ENCODE measurements at regions not wholly inside any gene's neighbourhood (a gene's known extent, or its start where the extent isn't known, plus 50 kb on each side); places are given as distances from the start of the nearest gene placed in this dataset.

GRCh38 chr11:127269911-127270310, 269.3 kb upstream of the KIRREL3 start:
- no peak for TF ChIP-seq ZNF114 (CRISPR knock-in tag; IDR thresholded peaks at IDR 0.05)
- TF ChIP-seq, protein P1, sequence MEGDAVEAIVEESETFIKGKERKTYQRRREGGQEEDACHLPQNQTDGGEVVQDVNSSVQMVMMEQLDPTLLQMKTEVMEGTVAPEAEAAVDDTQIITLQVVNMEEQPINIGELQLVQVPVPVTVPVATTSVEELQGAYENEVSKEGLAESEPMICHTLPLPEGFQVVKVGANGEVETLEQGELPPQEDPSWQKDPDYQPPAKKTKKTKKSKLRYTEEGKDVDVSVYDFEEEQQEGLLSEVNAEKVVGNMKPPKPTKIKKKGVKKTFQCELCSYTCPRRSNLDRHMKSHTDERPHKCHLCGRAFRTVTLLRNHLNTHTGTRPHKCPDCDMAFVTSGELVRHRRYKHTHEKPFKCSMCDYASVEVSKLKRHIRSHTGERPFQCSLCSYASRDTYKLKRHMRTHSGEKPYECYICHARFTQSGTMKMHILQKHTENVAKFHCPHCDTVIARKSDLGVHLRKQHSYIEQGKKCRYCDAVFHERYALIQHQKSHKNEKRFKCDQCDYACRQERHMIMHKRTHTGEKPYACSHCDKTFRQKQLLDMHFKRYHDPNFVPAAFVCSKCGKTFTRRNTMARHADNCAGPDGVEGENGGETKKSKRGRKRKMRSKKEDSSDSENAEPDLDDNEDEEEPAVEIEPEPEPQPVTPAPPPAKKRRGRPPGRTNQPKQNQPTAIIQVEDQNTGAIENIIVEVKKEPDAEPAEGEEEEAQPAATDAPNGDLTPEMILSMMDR (conservative IDR thresholded peaks at IDR 0.05; ENCODE audit: low read depth in 2 of 2), result no peak
- no peak for TF ChIP-seq NANOG (IDR thresholded peaks at IDR 0.05; ENCODE audit: borderline replicate concordance)
- no peak for TF ChIP-seq REST (IDR thresholded peaks at IDR 0.05; ENCODE audit: unreplicated experiment)
- no peak for TF ChIP-seq ETS1 (IDR thresholded peaks at IDR 0.05)
- no peak for TF ChIP-seq ZNF462 (CRISPR knock-in tag; IDR thresholded peaks at IDR 0.05)
- no peak for TF ChIP-seq POLR2AphosphoS5 (IDR thresholded peaks at IDR 0.05; ENCODE audit: low read depth)
- no peak for TF ChIP-seq EZH2 (IDR thresholded peaks at IDR 0.05; ENCODE audit: low read depth, unreplicated experiment)
- TF ChIP-seq EZH2phosphoT487 (IDR thresholded peaks at IDR 0.05; ENCODE audit: unreplicated experiment), result no peak
- TF ChIP-seq JUNB (IDR thresholded peaks at IDR 0.05; ENCODE audit: unreplicated experiment), result no peak
- no peak for TF ChIP-seq STAT1 (IDR thresholded peaks at IDR 0.05; ENCODE audit: unreplicated experiment)
- no peak for TF ChIP-seq ZNF331 (CRISPR knock-in tag; IDR thresholded peaks at IDR 0.05; ENCODE audit: low read depth)
- no peak for TF ChIP-seq CREB1 (CRISPR knock-in tag; IDR thresholded peaks at IDR 0.05; ENCODE audit: low read depth)
- Mint-ChIP-seq H3K27ac (no peak overlapping the region), H3K27me3 (ENCODE audit: insufficient read depth, low read depth, poor library complexity) (no peaks in the 10 kb centered on the region), H3K36me3 (ENCODE audit: low read depth) (peaks cover 6% of the 10 kb centered on the region; the same call in 1 of the 3 replicates), H3K4me1 (peaks cover 4% of the 10 kb centered on the region), H3K4me3 (no peak overlapping the region), H3K9me3 (peaks cover 7% of the 10 kb centered on the region; the same call in 2 of the 3 replicates)
- no peaks in the 10 kb centered on the region for H3F3A ChIP-seq (replicated peaks; ENCODE audit: low read depth)
- no peak overlapping the region for H3K4me3 ChIP-seq
- no peaks in the 10 kb centered on the region for H4K20me1 ChIP-seq (replicated peaks; ENCODE audit: insufficient read depth)
- H3K36me3 ChIP-seq (ENCODE audit: insufficient read depth), result no peaks in the 10 kb centered on the region
- H3K79me2 ChIP-seq (replicated peaks; ENCODE audit: insufficient read depth), result no peaks in the 10 kb centered on the region
- H3K27ac ChIP-seq (ENCODE audit: low read depth), result no peak overlapping the region
- no peak overlapping the region for H2AFZ ChIP-seq
- no peaks in the 10 kb centered on the region for H3K27me3 ChIP-seq (ENCODE audit: insufficient read depth)
- ATAC-seq (no peak), DNase-seq (ENCODE audit: low spot score) (no peak)
- no peak overlapping the region for H3K4me2 ChIP-seq
- peaks cover 10% of the 10 kb centered on the region for H3K9me2 ChIP-seq (ENCODE audit: insufficient read depth)
- 0 out of 2 replicates have a peak, but pooled peaks cover under 1% of the 10 kb centered on the region for H3K4me1 ChIP-seq (ENCODE audit: insufficient read depth)

Measured in GM23338 (cell line).